Adrenal gland (tissue), 5 donors: ENCODE measurements at regions not wholly inside any gene's neighbourhood (a gene's known extent, or its start where the extent isn't known, plus 50 kb on each side); places are given as distances from the start of the nearest gene placed in this dataset.

Source experiments
- CTCF ChIP-seq, 6 experiments: fragments of 450-650 bp in 4 of 6; fragments of 200-600 bp in 2 of 6; sonication (generic) in 1 of 6; IDR thresholded peaks; 1 replicate in 5 of 6; 2 replicates in 1 of 6; pipeline versions ENCODE4 v1.5.1 to v1.8.0; 2016 to 2021; ENCODE audit warnings: antibody characterized with exemption in 6 of 6, mild to moderate bottlenecking in 2 of 6, moderate library complexity in 1 of 6
- POLR2A ChIP-seq, 2 donors: fragments of 450-650 bp; IDR thresholded peaks; one replicate each; pipeline ENCODE4 v1.6.1; 2017; ENCODE audit warnings: antibody characterized with exemption in 2 of 2, mild to moderate bottlenecking in 2 of 2, moderate library complexity in 1 of 2
- donor health status: DM: no; HTN: no; CAD: no.

- TF ChIP-seq CTCF (IDR thresholded peaks at IDR 0.05) (no peak), POLR2A (IDR thresholded peaks at IDR 0.05) (no peak)
Observed at GRCh38 chr6:137638926-137639706, 144.9 kb upstream of the OLIG3 start.
